ENCODE measurements at regions not wholly inside any gene's neighbourhood (a gene's known extent, or its start where the extent isn't known, plus 50 kb on each side); places are given as distances from the start of the nearest gene placed in this dataset.

DNA sequence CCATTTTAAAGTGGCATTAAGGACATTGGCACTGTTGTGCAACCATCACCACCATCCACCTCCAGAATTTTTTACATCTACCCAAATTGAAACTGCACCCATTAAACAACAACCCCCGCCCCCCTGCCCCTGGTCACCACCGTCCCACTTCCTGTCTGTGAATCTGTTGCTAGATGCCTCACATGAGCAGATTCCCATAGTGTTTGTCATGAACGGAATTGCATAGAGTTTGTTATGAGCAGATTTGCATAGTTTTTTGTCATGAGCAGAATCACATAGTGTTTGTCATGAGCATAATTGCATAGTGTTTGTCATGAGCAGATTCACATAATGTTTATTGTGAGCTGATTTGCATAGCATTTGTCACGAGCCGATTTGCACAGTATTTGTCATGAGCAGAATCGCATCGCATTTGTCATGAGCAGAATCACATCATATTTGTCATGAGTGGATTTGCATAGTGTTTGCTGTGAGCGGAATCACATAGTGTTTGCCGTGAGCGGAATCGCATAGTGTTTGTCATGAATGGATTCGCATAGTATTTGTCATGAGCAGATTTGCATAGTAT lies 54.0 kb upstream of the GTF3A start:
- no peak for DNase-seq

DNA sequence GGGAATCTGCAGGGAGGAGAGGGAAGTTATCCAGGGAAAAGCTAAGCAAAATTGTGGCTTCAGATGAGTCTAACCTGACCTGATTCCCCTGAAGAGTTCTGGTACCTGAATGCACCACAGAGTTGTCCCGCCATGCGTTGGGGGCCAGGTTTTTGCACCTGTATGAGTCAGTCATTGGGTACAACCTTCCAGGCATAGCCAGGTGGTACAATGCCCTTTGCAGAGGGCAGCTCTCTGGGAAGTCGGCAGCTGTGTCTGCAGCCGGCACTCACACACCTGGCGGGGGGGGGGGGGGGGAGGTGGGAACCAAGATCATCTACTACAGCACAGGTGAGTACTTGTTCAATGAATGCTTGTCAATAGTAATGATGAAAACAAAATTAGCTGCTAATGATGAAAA lies 52.5 kb upstream of the GTF3A start:
- DNase-seq, result no peak

- peak in 1 of 2 donors; percentile 48 for DNase-seq
These were observed 51.5 kb upstream of the GTF3A start for GRCh38 chr13:27372896-27373295.

DNA sequence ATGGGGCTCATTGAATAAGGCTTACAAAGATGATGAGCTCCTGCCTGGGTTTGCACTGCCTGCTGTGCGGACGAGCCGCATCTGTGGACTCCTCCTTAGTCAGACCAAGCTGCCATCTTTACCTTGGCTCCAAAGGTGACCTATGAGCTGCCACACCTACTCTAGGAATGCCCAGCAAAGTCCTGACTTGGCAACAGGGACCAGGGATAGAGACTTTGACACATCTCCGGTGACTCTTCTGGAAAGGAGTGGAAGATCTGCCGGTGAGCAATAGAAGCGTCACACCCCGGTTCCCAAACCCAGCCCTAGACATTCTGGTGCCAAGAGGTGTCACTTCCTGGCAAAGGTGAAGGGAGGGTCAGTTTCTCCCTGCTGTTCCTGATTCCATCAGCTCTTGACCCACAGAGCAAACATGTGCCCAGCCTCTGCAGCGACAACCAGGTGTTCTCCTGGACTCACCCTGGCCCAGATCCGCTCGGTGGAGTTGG lies 50.2 kb upstream of the GTF3A start:
- DNase-seq, result no peak

Measured in right lung (tissue), 2 donors.